ENCODE measurements at regions not wholly inside any gene's neighbourhood (a gene's known extent, or its start where the extent isn't known, plus 50 kb on each side); places are given as distances from the start of the nearest gene placed in this dataset.
"Not testable (repeated sequence)": the region's sequence is repeated elsewhere in the genome, so short reads cannot be mapped to it uniquely, and the experiment has no call there.

DNA sequence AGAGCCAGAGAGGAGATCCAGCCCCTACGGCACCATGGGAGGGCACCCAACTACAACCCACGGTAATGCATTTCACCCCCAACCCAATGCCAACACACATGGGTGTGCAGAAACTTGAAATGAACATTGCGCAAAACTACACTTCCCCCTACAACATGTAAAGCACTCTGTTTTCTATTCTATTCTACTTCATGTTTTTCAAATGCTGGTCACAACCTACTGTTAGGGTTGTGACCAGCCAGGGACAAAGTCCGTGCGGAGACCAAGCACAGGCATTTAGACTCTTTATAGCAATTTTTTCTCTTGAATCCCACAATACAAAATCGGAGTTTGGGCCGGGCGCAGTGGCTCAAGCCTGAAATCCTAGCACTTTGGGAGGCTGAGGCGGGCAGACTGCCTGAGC lies 90.6 kb downstream of the MRPL14 start:
- no peak for DNase-seq

DNA sequence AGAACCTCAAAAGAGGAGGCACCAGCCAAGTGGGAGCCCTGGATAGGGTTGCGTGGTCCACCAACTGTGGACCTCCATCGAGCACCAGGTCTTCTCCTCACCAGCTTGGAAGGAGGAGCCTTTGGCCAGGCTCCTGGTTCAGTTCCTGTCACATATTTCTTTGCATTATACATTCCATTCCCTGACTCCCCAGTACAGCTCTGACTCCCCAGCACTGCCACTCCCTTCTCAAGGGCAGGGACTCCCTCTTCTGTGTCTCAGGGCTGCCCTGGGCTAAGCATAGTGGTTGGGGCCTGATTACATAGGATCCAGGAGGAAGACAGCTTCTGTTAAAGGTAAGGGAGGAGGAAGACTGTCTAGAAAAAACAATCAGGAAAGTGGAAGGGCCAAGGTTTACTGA lies 91.1 kb downstream of the MRPL14 start:
- no peak for DNase-seq

DNA sequence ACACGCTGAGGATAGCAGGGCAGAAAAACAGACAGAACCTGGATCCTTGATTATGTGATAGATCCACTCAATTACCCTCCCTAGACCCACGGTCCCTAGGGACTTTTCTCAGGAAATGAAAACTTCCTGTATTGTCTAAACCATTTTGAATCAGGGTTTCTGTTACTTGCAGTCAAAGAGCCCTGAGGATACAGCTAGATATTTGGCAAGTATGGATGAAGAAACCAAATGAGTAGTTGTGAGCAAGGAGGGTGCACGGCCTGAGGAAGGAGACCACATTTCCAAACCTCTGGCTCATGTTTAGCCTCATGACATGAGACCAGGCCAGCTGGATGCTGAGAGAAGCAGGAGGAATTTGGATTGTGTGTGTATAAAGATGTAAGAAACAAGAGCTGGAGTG lies 91.6 kb downstream of the MRPL14 start:
- DNase-seq, result peak; percentile 40

DNA sequence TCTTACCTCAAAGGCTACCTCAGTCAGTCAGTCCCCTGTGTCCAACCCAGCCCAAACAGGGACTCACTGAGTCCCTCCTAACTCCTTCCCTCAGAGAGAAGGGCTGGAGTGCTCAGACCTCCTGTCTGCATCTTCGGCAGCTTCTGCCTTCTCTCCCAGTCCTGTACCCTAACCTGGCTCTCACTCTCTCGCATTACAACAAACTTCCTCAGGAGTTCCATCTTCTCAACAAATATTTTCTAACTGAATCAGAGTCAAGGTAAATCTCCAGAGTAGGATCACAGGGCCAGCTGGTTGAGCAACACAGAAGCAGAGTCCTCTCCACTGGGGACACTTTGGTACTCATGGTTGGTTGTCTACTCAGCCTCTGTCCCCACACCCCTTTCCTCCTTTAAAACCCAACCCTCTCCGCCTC lies 92.3 kb downstream of the MRPL14 start:
- no peak for DNase-seq

DNA sequence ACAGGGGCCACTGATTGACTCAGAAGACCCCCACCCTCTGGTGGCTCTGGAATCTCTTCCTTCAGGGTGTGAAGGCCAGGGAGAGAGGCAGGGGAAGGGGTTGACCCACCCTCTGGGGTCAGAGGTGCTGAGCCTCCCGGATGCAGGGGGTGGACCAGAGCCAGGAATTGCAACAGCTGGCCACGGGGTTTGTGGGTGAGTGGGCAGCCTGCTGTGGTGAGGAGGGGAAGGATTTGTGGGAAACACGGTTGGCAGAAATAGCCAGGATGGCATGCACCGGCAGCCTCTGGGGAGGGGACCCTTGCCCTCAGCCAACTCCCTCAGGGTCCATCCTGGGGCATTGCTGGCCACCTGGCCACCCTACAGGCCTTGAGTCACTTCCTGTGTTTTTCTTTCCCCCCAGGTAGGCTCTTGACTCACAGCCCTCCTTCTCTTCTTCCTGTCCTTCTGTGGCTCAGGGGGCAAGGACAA lies 92.8 kb downstream of the MRPL14 start:
- no peak for DNase-seq

DNA sequence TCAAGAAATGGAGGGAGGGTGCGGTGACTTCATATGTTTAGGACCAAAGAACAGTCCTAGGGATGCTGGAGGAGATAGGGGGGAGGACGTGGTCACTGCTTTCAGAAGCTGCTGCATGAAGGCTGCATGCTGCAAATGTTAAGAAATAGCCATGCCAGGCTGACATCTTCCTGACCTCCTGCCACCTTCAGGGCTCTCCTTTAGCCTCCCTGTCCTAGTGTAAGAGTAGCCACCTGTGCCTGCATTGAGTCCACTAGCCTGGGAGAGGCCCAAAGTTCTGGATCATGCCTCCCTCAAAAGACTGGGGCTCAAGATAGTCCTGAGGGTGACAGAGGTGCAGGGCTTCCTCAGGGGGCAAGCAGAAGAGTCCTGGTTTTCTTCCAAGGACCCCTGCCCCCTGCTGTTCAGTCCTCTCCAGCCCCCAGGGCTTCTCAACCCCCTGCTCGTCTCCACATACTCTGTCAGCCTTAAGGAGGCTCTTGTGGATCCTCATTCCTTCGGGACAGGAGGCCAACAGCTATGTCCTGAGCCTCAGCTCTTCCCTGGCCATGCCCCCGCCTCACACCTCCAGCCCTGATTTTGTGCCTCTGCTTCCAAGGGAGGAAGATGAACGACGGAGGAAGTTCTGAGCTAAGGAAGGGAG lies 96.3 kb downstream of the MRPL14 start:
- no peak for DNase-seq

DNA sequence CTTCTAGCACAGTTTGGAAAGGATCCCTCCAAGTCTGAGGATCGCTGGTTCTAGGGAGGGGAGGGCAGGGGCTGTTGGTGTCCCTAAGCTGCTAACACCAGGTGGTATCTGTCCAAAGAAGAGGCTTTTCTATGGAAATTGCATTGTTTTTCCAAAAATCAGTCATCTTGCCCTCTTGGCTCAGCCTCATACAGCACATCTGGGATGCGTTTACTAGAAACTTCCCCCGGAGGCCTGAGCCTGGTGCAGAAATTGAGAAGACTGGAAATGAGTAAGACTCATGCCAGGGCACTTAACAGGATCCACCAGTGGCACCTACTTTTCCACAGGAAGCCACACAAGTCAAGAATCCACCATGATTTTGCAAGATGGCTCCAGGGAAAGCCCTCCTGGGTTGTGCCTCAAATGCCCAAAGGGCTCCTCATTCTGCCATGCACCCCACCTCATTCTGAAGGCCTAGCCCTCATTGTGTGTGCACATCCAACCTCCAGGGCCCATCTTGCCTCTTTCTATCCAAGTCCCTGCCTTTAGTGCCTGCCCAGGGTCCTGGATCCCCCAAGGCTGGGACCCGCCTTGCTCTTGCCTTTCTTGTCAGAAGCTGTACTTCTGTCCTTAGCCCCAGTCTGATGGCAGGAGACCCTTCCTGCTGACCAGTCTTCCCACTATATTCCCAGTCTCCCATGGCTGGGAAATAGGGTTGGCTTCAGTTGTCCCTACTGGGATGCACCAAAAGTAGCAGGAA lies 97.6 kb downstream of the MRPL14 start:
- DNase-seq, result no peak

DNA sequence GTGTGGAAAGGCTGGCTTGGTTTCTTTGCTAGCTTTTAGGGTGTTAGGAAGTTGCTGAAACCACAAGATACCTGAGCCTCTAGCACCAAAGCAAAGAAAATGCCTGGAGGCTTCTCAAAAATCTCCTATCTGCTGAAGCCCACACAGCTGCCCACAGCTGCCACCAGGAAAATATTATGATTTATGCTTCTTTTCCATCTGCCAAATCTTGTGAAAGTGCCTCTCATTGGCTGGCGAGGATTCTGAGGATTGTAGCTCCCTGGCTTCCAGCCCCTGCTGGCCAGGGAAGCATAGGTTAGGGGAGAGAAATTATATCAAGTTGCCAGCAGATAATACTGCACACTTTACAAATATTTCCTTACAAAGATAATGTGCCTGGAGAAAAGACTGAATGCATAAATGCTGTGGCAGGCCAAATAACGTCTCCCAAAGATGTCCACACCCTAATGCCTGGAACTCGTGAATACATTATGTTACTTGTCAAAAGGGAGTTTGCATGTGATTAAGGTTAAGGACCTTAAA lies 98.4 kb downstream of the MRPL14 start:
- DNase-seq, result peak; percentile 42

DNA sequence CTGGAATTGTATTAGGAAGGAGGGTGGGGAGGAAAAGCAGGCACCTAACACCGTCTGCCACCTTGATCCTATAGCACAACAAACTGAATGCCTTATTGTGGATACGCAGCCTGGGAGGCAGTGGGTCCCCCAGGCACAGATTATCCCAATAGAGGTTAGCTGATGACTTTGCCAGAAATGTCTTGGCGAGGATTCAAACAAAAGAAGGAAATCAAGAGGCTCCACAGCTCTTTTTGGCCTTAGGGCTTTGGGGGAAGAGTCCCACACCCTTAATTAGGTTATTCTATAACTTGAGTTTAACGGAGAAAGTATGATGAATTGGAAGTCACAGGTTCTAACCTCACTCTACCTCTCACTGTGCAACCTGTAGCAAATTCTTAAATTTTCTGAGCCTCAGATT lies 102.0 kb downstream of the MRPL14 start:
- peak; percentile 67 for DNase-seq

DNA sequence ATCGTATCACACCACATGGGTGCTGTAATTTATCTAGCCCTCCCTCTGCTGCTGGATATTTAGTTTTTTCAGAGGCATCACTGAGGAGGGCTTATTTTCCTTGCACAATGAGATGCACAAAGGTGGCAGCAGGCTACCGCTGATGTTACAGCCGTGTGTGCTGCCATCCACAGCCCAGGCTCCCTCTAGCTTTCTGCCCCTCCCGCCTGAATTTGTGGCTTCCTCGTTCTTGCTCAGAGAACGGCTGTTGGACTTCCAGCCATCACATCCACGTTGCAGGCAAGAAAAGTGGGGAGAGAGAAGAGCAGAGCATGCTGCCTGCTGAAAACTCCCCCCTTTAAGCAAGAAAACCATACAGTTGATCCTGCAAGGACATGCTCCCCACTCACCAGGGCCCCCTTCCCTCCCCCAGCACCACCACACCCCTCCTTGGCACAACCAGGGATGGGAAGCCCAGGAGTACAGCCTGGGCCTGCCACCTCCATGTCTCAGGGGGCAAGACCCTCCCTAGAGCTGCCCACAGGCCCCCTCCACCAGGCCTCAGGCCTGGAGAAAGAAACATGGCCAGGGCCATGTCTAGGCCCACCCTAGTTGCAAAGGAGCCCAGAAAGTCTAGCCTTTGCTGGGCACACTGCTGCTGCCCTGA lies 102.6 kb downstream of the MRPL14 start:
- DNase-seq, result no peak

DNA sequence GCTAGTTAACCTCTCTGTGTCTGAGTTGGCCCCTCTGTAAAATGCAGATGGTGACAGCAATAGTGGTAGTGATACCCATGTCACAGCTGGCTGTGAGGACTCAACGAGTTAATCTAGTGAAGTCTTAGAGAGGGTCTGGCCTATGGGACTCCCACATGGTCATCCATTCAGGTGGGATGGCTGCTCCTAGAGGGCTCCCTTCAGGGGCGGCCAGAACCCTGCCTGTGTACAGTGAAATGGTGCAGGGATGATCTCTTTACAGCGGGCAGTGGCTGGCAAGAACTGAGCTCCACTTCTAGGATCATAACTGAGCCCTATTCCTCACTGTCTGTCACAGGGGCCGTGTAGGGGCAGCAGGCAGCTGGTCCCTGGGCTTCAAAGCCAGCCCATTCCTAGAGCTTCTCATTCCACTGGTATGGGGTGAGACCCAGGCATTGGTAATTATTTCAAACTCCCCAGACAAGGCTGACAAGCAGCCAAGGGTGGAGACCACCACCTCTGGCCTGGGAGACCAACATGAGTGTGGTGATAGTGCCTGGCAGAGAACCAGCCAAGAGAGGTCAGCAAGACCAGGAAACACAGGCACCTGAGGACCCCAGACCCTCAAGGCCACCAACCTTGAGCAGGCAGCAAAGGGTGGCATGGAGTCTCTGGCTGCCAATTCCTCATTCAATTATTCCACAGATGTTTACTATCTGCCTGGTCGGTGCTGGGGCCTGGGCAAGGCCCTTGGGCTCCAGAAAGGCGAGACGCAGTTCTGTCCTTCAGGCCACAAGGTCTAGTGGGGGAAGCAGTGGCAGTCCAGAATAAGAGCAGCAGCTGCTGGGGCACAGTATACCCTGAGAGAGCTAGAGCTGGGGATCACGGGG lies 103.4 kb downstream of the MRPL14 start:
- no peak for DNase-seq

DNA sequence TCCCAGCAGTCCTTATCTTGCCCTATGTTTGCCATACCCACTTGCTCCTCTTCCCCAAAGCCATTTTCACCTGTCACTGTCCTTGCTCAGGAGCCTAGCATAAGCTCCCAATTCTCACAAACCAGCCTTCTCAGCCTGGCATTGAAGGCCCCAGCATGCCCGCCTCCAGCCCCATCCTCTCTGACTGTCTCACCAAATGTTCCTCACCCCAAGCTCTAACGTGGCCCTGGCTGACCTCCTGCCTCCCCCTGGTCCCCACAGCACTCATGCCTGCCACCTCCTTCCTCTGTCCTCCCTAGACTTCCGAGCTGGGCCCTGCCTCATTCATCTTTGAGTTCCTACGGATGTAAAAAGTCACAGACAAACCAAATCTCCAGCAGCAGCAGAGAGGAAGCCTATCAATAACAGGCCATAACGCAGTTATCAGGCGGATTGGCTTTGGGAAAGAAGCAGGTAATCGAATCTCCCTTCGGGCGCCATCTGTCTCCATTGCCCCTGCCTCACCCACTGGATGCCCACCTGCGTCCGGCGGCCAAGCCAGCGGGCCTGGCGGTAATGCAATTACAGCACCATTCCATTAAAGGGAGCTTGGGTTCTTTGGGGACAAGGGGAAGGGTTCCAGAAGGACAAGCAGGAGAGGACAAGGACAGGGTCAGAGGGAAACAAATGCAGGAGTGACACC lies 104.4 kb downstream of the MRPL14 start:
- no peak for DNase-seq

DNA sequence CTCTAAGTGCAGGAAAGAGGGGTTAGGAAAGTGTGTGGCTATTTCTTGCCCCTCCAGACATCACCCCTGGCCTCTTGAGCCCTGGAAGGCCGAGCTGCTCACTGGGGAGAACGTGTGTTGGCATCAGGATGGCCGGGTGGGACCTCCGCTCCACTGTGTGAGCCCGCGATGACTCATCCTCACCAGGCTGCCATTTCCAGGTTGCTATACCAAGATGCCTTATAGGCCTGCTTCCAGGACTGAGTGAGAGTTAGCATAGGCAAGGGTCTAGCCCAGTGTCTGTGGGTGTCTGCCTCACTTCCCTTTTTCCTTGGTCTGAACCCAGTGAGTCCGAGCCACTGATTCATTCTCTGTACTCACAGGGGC lies 105.0 kb downstream of the MRPL14 start:
- no peak for DNase-seq

DNA sequence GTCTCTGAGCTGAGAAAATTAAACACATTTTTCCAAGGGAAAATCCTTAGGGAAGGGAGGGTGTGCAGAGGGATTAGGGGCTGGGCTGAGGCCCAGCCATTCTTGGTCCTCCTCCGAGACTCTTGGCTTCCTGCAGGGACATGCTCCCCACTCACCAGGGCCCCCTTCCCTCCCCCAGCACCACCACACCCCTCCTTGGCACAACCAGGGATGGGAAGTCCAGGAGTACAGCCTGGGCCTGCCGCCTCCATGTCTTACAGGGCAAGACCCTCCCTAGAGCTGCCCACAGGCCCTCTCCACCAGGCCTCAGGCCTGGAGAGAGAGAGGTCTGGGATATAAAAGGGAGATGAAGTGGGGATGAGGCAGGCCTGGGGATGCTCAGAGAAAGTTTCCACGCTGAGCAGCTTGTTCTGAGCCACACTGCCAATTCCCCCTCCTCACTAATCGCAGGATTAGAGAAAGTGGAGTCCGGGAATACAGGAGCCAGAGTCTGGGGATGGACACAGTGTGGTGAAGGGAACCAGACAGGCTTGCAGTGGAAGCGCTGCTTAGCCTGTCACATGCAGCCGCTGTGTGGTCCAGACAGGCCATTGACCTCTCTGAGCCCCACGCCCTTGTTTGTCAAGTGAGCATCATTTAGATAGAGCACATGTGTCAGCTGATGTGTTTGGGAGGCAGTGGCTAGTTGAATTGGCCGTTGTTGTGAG lies 105.5 kb downstream of the MRPL14 start:
- no peak for DNase-seq

DNA sequence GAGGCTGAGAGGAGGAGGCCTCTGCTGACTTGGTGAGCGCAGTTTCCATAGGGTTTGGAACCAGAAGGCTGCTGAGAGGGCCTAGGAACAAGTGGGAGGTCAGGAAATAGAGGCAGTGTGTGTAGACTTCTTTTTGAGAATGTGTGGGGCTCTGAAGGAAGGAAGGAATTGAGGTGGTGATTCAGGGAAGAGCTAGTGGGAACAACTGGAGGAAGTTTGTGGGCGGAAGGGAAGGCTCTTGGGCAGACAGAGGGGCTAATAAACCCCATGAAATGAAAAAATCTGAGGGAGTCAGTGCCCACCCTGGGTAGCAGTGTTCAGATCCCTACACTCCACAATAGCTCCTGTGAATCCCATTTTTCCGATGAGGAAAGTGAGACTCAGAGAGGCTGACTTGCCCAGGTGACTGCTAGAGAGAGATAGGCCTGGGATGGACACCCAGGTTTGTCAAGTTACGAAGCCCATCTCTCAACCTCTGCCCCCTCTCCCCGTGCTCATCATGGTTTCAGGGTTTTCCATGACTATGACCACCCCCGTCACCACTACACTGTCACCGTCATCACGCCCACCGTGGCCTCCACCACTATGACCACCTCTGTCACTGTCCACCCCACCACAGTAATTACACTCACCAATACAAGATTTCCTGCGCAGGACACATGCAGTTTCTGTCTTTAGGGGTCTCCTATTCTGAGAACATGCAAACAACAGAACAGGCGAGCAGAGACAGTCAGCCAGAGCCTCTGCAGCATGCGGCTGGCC lies 106.4 kb downstream of the MRPL14 start:
- DNase-seq, result no peak

DNA sequence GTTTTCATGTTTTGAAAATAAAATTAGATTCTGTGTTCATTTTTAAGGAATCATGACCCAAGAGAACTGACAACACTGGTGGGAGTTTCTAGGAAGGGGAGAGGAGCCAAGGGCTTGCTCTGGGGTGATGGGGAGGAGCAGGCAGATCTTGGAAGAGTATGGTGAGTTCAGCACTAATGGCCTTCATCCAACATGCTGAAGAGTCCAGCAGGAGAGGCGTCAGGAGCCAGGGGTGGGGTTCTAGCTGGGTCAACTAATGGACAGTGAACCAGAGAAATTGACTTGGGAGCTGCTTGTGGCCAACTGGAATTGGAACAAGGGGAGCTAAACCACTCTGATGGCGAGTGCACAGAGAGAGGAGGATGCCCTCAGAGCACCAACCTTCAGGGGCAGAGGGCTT lies 107.1 kb downstream of the MRPL14 start:
- no peak for DNase-seq

DNA sequence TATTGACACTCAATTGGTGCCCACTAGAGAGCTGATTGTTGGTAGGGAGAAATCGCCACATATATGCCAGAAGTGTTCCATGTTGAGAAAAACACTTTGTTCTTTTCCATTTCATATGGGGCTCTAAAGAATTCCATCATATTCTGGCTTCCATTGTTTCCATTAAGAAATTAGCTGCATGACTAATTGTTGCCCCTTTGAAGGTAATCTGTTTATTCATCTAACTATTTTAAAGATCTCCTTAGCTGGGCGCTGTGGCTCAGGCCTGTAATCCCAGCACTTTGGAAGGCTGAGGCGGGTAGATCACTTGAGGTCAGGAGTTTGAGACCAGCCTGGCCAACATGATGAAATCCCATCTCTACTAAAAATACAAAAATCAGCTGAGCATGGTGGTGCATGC lies 109.9 kb downstream of the MRPL14 start:
- not testable (repeated sequence) for DNase-seq

DNA sequence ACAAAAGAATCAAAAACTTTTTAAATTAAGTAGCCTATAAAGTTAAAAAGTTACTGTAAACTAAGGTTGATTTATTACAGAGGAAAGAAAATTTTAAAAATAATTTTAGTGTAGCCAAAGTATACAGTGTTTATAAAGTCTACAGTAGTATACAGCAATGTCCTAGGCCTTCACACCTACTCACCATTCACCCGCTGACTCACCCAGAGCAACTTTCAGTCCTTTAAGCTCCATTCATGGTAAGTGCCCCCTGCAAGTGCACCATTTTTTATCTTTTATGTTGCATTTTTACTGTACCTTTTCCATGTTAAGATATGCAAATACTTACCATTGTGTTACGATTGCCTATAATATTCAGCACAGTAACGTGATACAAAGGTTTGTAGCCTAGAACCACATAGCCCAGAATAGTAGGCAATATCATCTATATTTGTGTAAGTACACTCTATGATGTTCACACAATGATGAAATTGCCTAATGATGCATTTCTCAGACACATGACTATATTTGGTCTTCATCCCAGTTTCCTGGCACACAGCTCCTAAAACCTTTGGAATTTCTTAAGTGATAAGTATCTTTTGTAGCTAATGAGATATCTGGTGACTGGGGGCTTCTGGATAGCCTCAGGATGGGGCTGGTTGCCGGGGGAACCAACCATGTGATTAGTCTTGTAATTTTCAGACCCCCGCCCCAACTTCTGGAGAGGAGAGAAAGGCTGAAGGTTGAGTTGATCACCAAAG lies 111.0 kb downstream of the MRPL14 start:
- DNase-seq, result no peak

DNA sequence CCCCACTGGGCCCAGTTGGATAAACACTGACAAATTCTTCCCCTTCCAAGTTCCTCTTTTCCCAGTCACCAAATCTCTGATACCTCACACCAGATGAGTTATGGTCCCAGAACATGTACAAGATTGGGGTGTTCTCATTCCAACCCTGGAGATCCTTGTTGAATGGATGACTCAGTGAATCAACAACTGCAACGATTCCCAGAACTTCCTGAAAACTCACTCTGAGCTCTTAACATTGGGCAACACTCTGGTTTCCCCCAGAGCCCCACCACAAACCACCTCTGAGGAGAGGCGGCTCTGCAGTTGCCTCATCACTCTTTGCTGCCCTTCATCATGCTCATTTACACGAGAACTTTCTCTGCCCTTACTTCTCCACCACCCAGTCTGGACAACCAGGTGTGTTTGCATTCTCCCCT lies 115.2 kb downstream of the MRPL14 start:
- DNase-seq, result no peak

DNA sequence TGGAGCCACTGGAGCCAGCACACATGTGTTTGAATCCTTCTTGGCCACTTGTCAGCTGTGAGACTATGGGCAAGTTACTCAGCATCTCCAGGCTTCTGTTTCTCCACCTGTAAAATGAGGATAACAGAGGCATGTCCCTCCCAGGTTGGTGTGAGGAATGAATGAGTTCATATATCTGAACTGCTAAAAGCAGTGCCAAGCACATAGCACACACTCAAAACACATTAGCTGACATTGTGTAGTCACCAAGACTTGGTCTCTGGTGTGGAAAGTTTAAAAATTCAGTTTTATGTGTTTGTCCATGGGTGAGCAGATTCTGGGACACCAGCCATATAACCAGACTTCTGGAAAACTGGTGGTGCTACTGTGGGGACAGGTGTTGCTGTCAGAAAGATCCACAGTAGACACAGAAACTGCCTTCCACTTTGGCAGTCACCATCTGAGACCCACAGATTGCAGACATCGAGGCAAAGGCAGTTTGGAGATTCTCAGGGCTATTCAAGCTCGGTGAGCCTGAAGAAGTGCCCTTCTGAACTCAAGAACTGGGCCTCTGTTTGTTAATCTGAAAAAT lies 115.8 kb downstream of the MRPL14 start:
- DNase-seq, result no peak
